ENCODE measurements at regions not wholly inside any gene's neighbourhood (a gene's known extent, or its start where the extent isn't known, plus 50 kb on each side); places are given as distances from the start of the nearest gene placed in this dataset.

DNA sequence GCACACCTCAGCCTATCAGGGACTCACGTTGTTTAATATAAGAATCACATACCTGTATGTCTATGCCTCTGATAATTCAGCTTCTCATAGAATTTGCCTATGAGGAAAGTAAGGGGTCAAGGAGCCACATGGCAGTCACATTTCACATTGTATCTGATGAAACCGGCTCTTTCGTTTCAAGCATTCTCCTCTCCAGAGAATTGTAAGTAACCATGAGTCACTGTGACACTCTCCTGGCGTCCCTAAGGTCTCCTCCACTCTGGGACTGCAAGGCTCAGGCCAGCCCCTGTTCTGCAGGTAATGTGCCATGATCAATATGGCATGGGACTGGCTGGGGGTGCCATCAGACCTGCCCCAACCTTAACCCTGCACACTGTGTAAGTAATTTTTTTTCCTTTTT, 503.3 kb downstream of the COG6 start:
- DNase-seq (ENCODE audit: extremely low read depth, low read depth): no peak
- no peak for TF ChIP-seq CTCF (IDR thresholded peaks at IDR 0.05; ENCODE audit: low read depth, low read length)

DNA sequence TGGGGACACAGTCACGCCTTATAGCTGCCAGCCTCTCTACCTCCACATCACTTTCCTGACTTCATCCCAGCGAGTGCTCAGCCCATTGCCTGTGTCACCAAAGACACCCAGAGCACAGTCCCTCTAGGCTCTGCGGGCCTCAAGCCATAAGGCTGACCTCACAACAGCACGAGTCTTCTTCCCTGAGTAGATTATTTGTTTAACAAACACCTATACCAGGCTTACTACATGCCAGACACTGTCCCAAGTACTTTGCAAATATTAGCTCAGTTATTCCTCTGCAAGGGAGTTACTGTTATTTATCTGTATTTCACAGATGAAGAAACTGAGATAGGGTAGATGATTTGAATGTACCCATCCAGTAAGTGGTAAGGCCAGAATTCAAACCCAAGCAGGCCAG, 504.3 kb downstream of the COG6 start:
- DNase-seq (ENCODE audit: extremely low read depth, low read depth): no peak
- TF ChIP-seq CTCF (IDR thresholded peaks at IDR 0.05; ENCODE audit: low read depth, low read length): no peak

- no peak for TF ChIP-seq CTCF (IDR thresholded peaks at IDR 0.05; ENCODE audit: low read depth, low read length)
- no peak for DNase-seq (ENCODE audit: extremely low read depth, low read depth)
Measured at GRCh38 chr13:40160618-40161350, 505.3 kb downstream of the COG6 start.

DNA sequence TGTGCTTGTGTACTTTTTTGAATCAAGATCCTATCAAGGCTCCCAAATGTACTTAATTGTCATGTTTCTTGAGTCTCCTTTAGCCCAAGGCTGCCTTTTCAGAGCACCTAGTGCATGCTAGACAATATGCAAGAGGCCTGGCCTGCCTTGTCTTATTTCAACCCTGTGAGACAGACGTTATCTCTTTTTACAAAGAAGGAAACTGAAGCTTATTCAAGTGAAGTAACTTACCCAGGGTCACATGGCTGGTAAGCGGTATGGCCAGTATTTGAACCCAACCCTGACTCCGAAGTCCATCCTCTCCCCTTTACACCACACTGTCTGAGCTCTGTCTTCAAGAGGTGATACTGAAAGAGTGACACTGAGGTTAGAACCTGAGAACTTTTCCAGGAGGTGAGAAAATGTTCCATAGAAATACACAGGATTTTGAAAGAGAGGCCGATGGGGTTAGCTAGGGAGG, 505.1 kb downstream of the FOXO1 start:
- TF ChIP-seq CTCF (IDR thresholded peaks at IDR 0.05; ENCODE audit: low read depth, low read length): no peak
- DNase-seq (ENCODE audit: extremely low read depth, low read depth): no peak

GRCh38 chr13:40161931-40162330, 504.5 kb downstream of the FOXO1 start:
- DNase-seq (ENCODE audit: extremely low read depth, low read depth): no peak
- no peak for TF ChIP-seq CTCF (IDR thresholded peaks at IDR 0.05; ENCODE audit: low read depth, low read length)

DNA sequence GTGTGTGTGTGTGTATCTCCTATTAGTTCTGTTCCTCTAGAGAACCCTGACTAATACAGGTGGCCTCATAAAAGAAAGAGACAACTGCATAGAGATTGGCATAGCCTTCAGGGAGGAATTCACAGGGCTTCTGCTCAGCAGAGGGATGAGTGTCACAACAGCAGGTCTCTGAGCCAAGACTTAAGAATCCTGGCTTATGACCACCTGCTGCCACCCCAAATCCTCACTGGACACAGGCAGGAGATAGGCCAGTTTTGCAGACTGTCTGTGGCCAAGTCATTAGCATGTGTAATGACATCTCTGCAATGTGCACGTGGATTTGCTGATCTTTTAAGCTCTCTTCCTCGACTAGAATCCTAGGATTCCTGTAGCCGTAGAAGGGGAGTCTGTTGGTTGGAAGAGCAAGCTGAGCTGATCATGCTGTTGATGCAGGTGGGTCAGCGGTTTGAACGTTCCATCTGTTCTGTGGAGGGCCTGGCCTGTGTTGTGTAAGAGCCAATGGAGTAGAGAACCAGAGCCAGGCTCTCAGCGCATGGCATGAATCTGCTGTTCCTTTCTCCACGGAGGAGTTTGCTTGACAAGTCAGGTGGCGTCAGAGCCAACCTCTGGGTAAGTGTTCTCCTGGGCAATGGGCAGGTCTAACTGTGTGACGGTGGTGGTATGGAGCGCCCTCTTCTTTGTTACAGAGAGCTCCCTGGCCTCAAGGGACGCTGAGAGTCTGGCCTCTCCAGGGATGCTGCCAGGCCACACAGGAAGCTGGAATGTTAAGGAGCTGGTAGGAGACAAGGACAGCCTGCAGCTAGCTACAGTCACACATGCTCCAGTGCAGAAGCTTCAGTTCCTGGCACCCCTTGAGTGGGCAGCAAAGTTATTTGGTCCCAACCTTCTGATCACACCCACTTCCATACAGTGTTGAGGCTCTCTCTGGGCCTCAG, 503.1 kb downstream of the FOXO1 start:
- no peak for DNase-seq (ENCODE audit: extremely low read depth, low read depth)
- no peak for TF ChIP-seq CTCF (IDR thresholded peaks at IDR 0.05; ENCODE audit: low read depth, low read length)

- no peak for TF ChIP-seq CTCF (IDR thresholded peaks at IDR 0.05; ENCODE audit: low read depth, low read length)
- DNase-seq (ENCODE audit: extremely low read depth, low read depth): no peak
Measured at GRCh38 chr13:40164133-40164532, 502.3 kb downstream of the FOXO1 start.
